ENCODE measurements at regions not wholly inside any gene's neighbourhood (a gene's known extent, or its start where the extent isn't known, plus 50 kb on each side); places are given as distances from the start of the nearest gene placed in this dataset.

- no peak for FAIRE-seq
- no peak for DNase-seq (ENCODE audit: insufficient read length, low spot score)
- TF ChIP-seq POLR2A (IDR thresholded peaks at IDR 0.05; ENCODE audit: low read depth, low read length) (no peak), TAF1 (IDR thresholded peaks at IDR 0.05; ENCODE audit: low read depth, low read length) (no peak), POLR2AphosphoS5 (IDR thresholded peaks at IDR 0.05; ENCODE audit: low read depth, low read length) (no peak), POU2F2 (IDR thresholded peaks at IDR 0.05; ENCODE audit: low read depth, low read length) (no peak), PAX5 (IDR thresholded peaks at IDR 0.05; ENCODE audit: insufficient read depth, low read length, severe bottlenecking) (no peak), SPI1 (IDR thresholded peaks at IDR 0.05; ENCODE audit: low read depth, low read length) (no peak)
Measured at GRCh38 chr2:12949406-12949805, 232.7 kb downstream of the TRIB2 start.

- DNase-seq (ENCODE audit: insufficient read length, low spot score), result no peak
- peak; percentile 28 for FAIRE-seq
- no peak for TF ChIP-seq POU2F2 (IDR thresholded peaks at IDR 0.05; ENCODE audit: low read depth, low read length)
- no peak for TF ChIP-seq POLR2A (IDR thresholded peaks at IDR 0.05; ENCODE audit: low read depth, low read length)
Measured at GRCh38 chr2:12950174-12950573, 233.4 kb downstream of the TRIB2 start.

GRCh38 chr2:12950957-12951656 is 234.4 kb downstream of the TRIB2 start:
- TF ChIP-seq POLR2A (IDR thresholded peaks at IDR 0.05; ENCODE audit: low read depth, low read length), result no peak
- no peak for TF ChIP-seq TAF1 (IDR thresholded peaks at IDR 0.05; ENCODE audit: low read depth, low read length)
- no peak for TF ChIP-seq SPI1 (IDR thresholded peaks at IDR 0.05; ENCODE audit: low read depth, low read length)
- no peak for TF ChIP-seq POLR2AphosphoS5 (IDR thresholded peaks at IDR 0.05; ENCODE audit: low read depth, low read length)
- FAIRE-seq (no peak), DNase-seq (ENCODE audit: insufficient read length, low spot score) (no peak)

- TF ChIP-seq PAX5 (IDR thresholded peaks at IDR 0.05; ENCODE audit: insufficient read depth, low read length, severe bottlenecking) (no peak), POU2F2 (IDR thresholded peaks at IDR 0.05; ENCODE audit: low read depth, low read length) (no peak), POLR2A (IDR thresholded peaks at IDR 0.05; ENCODE audit: low read depth, low read length) (no peak), POLR2AphosphoS5 (IDR thresholded peaks at IDR 0.05; ENCODE audit: low read depth, low read length) (no peak), SPI1 (IDR thresholded peaks at IDR 0.05; ENCODE audit: low read depth, low read length) (no peak)
- no peak for FAIRE-seq
Measured at GRCh38 chr2:12951657-12951973, 234.9 kb downstream of the TRIB2 start.

GRCh38 chr2:12953596-12953995 is 236.9 kb downstream of the TRIB2 start:
- TF ChIP-seq PAX5 (IDR thresholded peaks at IDR 0.05; ENCODE audit: insufficient read depth, low read length, severe bottlenecking) (no peak), TAF1 (IDR thresholded peaks at IDR 0.05; ENCODE audit: low read depth, low read length) (no peak), POLR2AphosphoS5 (IDR thresholded peaks at IDR 0.05; ENCODE audit: low read depth, low read length) (no peak), POLR2A (IDR thresholded peaks at IDR 0.05; ENCODE audit: low read depth, low read length) (no peak), POU2F2 (IDR thresholded peaks at IDR 0.05; ENCODE audit: low read depth, low read length) (no peak), SPI1 (IDR thresholded peaks at IDR 0.05; ENCODE audit: low read depth, low read length) (no peak)
- FAIRE-seq, result no peak
- DNase-seq (ENCODE audit: insufficient read length, low spot score), result no peak

More at GRCh38 chr2:12951657-12951973, 234.9 kb downstream of the TRIB2 start:
- no peak for DNase-seq (ENCODE audit: insufficient read length, low spot score)

GRCh38 chr2:12955864-12956263 is 239.1 kb downstream of the TRIB2 start:
- no peak for FAIRE-seq
- no peak for DNase-seq (ENCODE audit: insufficient read length, low spot score)
- TF ChIP-seq POLR2A (IDR thresholded peaks at IDR 0.05; ENCODE audit: low read depth, low read length), result no peak
- no peak for TF ChIP-seq POU2F2 (IDR thresholded peaks at IDR 0.05; ENCODE audit: low read depth, low read length)
- TF ChIP-seq TAF1 (IDR thresholded peaks at IDR 0.05; ENCODE audit: low read depth, low read length), result no peak
- TF ChIP-seq SPI1 (IDR thresholded peaks at IDR 0.05; ENCODE audit: low read depth, low read length), result no peak
- no peak for TF ChIP-seq POLR2AphosphoS5 (IDR thresholded peaks at IDR 0.05; ENCODE audit: low read depth, low read length)
- TF ChIP-seq PAX5 (IDR thresholded peaks at IDR 0.05; ENCODE audit: insufficient read depth, low read length, severe bottlenecking), result no peak

GRCh38 chr2:12957251-12957650 is 240.5 kb downstream of the TRIB2 start:
- FAIRE-seq (no peak), DNase-seq (ENCODE audit: insufficient read length, low spot score) (no peak)
- TF ChIP-seq PAX5 (IDR thresholded peaks at IDR 0.05; ENCODE audit: insufficient read depth, low read length, severe bottlenecking) (no peak), POU2F2 (IDR thresholded peaks at IDR 0.05; ENCODE audit: low read depth, low read length) (no peak), TAF1 (IDR thresholded peaks at IDR 0.05; ENCODE audit: low read depth, low read length) (no peak), SPI1 (IDR thresholded peaks at IDR 0.05; ENCODE audit: low read depth, low read length) (no peak), POLR2AphosphoS5 (IDR thresholded peaks at IDR 0.05; ENCODE audit: low read depth, low read length) (no peak), POLR2A (IDR thresholded peaks at IDR 0.05; ENCODE audit: low read depth, low read length) (no peak)

GRCh38 chr2:12959935-12960334 is 243.2 kb downstream of the TRIB2 start:
- DNase-seq (ENCODE audit: insufficient read length, low spot score) (no peak), FAIRE-seq (no peak)
- no peak for TF ChIP-seq PAX5 (IDR thresholded peaks at IDR 0.05; ENCODE audit: insufficient read depth, low read length, severe bottlenecking)

GRCh38 chr2:12960671-12961070 is 243.9 kb downstream of the TRIB2 start:
- TF ChIP-seq TAF1 (IDR thresholded peaks at IDR 0.05; ENCODE audit: low read depth, low read length), result no peak
- TF ChIP-seq POLR2AphosphoS5 (IDR thresholded peaks at IDR 0.05; ENCODE audit: low read depth, low read length), result no peak
- FAIRE-seq (no peak), DNase-seq (ENCODE audit: insufficient read length, low spot score) (no peak)

- DNase-seq (ENCODE audit: insufficient read length, low spot score) (no peak), FAIRE-seq (no peak)
- TF ChIP-seq POLR2A (IDR thresholded peaks at IDR 0.05; ENCODE audit: low read depth, low read length) (no peak), PAX5 (IDR thresholded peaks at IDR 0.05; ENCODE audit: insufficient read depth, low read length, severe bottlenecking) (no peak), POLR2AphosphoS5 (IDR thresholded peaks at IDR 0.05; ENCODE audit: low read depth, low read length) (no peak), SPI1 (IDR thresholded peaks at IDR 0.05; ENCODE audit: low read depth, low read length) (no peak), TAF1 (IDR thresholded peaks at IDR 0.05; ENCODE audit: low read depth, low read length) (no peak), POU2F2 (IDR thresholded peaks at IDR 0.05; ENCODE audit: low read depth, low read length) (no peak)
Measured at GRCh38 chr2:12964904-12965539, 248.3 kb downstream of the TRIB2 start.
